Hepatocyte (in vitro differentiated cells): ENCODE measurements at regions not wholly inside any gene's neighbourhood (a gene's known extent, or its start where the extent isn't known, plus 50 kb on each side); places are given as distances from the start of the nearest gene placed in this dataset.

Experiments
- DNase-seq: peaks from one replicate; pipeline ENCODE4 v3.0.0-alpha.2; 2016; ENCODE audit warnings: low spot score
- H2AFZ ChIP-seq: fragments of 200-600 bp; sonication (generic); 2 replicates; pipeline ENCODE4 v1.6.0; 2016; ENCODE audit warnings: antibody characterized with exemption, mild to moderate bottlenecking
- H3K27ac ChIP-seq: fragments of 200-600 bp; sonication (generic); 2 replicates; pipeline ENCODE4 v1.5.1; 2016; ENCODE audit warnings: mild to moderate bottlenecking
- H3K27me3 ChIP-seq: fragments of 200-600 bp; sonication (generic); 2 replicates; pipeline ENCODE4 v1.6.1; 2016
- H3K36me3 ChIP-seq: fragments of 200-600 bp; sonication (generic); replicated peaks from 2 replicates; pipeline ENCODE4 v1.5.1; 2016; ENCODE audit warnings: low read depth; ENCODE audit not compliant: insufficient read depth
- H3K4me1 ChIP-seq: fragments of 200-600 bp; sonication (generic); 2 replicates; pipeline ENCODE4 v1.5.1; 2016; ENCODE audit warnings: mild to moderate bottlenecking, moderate library complexity; ENCODE audit not compliant: insufficient read depth
- H3K4me2 ChIP-seq: fragments of 200-600 bp; sonication (generic); 2 replicates; pipeline ENCODE4 v1.6.0; 2016
- H3K4me3 ChIP-seq: fragments of 200-600 bp; sonication (generic); 2 replicates; pipeline ENCODE4 v1.5.1; 2016; ENCODE audit warnings: mild to moderate bottlenecking
- H3K79me2 ChIP-seq: fragments of 200-600 bp; sonication (generic); 2 replicates; pipeline ENCODE4 v1.6.0; 2017; ENCODE audit warnings: mild to moderate bottlenecking
- H3K9me2 ChIP-seq: fragments of 200-600 bp; sonication (generic); replicated peaks from 2 replicates; pipeline ENCODE4 v1.6.0; 2017; ENCODE audit warnings: mild to moderate bottlenecking; ENCODE audit not compliant: insufficient read depth
- H3K9me3 ChIP-seq: fragments of 200-600 bp; sonication (generic); 2 replicates; pipeline ENCODE4 v1.5.1; 2016; ENCODE audit warnings: low read depth, mild to moderate bottlenecking
- H4K20me1 ChIP-seq: fragments of 200-600 bp; sonication (generic); 2 replicates; pipeline ENCODE4 v1.6.0; 2016; ENCODE audit warnings: mild to moderate bottlenecking; ENCODE audit not compliant: insufficient read depth, poor library complexity, severe bottlenecking
- EZH2 ChIP-seq: fragments of 200-600 bp; sonication (generic); IDR thresholded peaks from 2 replicates; pipeline ENCODE4 v1.6.1; 2016; ENCODE audit warnings: antibody characterized with exemption, mild to moderate bottlenecking, borderline replicate concordance
- EZH2phosphoT487 ChIP-seq: fragments of 200-600 bp; sonication (generic); IDR thresholded peaks from one replicate; pipeline ENCODE4 v1.6.1; 2018; ENCODE audit warnings: antibody characterized with exemption, mild to moderate bottlenecking, low read depth, moderate library complexity; ENCODE audit not compliant: unreplicated experiment, severe bottlenecking
- WGBS: methylation state at CpG from one replicate; pipeline ENCODE4 v1.1.6; 2016; ENCODE audit warnings: low lambda C conversion rate; ENCODE audit errors: missing lambda C conversion rate; 5-methylcytosine and 5-hydroxymethylcytosine counted together
- TF ChIP-seq, protein P1 (sequence below): fragments of 200-600 bp; sonication (generic); IDR thresholded peaks from 2 replicates; pipeline ENCODE4 v1.5.1; 2016; ENCODE audit warnings: antibody characterized with exemption, mild to moderate bottlenecking; ENCODE audit not compliant: poor library complexity

DNA sequence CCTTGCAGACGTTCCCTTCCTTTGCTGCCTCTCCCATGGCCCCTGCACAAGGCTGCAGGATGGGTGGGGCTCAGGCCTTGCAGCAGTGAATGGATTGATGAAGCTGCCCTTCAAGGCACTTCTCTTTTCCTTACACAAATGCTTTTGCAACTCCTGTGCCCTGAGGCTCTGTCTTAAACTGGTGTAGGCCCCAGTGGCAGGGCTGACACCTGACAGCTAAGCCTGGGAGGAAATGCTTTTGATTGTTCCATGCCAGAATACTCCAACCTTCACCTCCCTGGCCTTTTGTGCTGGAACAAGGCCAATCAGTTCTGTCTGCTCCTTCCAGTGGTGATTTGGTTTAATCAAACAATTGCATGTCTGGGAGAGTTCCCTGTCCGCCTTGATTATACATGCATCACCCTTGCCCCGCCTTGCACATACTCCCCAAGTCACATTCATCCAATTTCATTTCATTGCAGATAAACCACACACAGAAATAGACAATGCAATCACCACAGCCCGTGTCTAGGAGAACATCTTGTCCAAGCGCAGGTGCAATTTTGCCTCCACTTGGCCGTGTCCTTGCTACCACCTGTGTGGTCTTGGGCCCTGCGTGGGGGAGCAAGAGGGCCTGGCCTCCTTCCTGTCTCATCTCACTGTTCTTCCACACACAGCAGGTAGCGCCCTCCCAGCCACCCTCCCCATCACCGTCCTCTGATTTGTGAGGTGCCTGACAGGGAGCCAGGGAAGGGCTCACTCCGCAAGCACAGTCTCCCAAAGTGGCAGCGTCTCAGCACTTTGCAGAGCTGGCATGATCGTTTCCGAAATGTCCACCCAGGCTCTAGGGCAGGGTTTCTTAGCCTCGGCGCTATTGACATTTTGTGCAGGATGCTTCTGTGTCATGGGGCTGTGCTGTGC is 120.4 kb downstream of the CDH26 start:
- Histone ChIP-seq H3K36me3 (no peaks in the 10 kb centered on the region), H3K4me3 (no peak overlapping the region), H3K79me2 (no peaks in the 10 kb centered on the region), H3K4me1 (no peaks in the 10 kb centered on the region), H3K4me2 (no peak overlapping the region), H3K9me2 (no peaks in the 10 kb centered on the region), H3K27ac (no peak overlapping the region), H2AFZ (no peak overlapping the region), H4K20me1 (no peaks in the 10 kb centered on the region), H3K27me3 (no peaks in the 10 kb centered on the region), H3K9me3 (no peaks in the 10 kb centered on the region)
- 81% methylated on average over 15 of the region's 15 CpGs for WGBS
- DNase-seq, result no peak
- TF ChIP-seq EZH2, result no peak
- TF ChIP-seq, protein P1, sequence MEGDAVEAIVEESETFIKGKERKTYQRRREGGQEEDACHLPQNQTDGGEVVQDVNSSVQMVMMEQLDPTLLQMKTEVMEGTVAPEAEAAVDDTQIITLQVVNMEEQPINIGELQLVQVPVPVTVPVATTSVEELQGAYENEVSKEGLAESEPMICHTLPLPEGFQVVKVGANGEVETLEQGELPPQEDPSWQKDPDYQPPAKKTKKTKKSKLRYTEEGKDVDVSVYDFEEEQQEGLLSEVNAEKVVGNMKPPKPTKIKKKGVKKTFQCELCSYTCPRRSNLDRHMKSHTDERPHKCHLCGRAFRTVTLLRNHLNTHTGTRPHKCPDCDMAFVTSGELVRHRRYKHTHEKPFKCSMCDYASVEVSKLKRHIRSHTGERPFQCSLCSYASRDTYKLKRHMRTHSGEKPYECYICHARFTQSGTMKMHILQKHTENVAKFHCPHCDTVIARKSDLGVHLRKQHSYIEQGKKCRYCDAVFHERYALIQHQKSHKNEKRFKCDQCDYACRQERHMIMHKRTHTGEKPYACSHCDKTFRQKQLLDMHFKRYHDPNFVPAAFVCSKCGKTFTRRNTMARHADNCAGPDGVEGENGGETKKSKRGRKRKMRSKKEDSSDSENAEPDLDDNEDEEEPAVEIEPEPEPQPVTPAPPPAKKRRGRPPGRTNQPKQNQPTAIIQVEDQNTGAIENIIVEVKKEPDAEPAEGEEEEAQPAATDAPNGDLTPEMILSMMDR, result no peak
- no peak for TF ChIP-seq EZH2phosphoT487

DNA sequence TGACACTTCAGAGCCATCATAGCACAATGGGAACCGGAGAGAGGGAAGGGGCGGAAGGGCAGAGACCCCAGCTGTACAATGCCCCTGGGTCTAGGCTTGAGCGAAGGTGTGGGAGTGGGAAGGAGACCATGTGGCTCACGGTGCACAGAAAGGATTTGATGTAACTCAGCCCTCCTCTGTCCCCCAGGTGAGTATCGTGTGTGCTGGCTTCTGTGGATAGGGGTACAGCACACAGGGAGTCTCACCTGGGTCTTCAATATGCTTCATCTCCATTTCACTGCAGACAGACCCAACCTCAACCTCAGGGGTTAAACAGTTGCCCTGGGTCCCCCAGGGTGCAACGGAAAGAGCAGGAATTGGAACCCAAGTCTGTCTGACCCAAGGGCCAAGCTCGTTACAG is 122.2 kb downstream of the CDH26 start:
- TF ChIP-seq EZH2, result no peak
- TF ChIP-seq, protein P1, result no peak
- TF ChIP-seq EZH2phosphoT487, result no peak
- H3K9me3 ChIP-seq, result no peaks in the 10 kb centered on the region

DNA sequence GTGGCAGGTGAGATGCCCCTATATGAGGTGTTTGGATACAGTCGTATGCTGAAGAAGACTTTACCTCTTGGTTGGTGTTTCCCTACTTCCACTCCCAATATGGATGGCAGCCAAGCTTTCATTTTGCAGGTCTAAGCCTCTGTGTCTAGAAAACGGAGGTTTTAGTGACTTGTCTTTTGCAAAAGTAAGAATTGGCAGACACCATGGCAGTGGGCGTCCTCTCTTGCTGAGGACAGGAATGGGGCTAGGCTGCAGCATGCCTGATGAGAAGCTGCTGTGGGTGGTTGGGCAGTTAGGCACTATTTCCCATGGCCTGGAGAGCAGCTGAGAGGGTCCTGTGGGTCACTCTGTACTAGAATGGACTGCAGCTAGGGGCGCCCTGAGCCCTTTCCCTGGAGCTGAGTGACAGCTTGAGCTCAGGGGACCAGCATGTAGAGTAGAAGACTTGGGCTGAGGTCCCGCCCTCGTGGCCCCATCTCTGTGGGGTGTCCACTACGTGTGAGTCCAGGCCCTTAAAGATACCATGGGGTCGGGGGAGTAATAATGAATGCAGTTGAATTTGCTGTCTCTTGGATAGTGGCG is 127.4 kb downstream of the CDH26 start:
- TF ChIP-seq EZH2 (no peak), EZH2phosphoT487 (no peak)
- TF ChIP-seq, protein P1, result no peak
- Histone ChIP-seq H3K79me2 (no peaks in the 10 kb centered on the region), H3K36me3 (no peaks in the 10 kb centered on the region), H3K27ac (no peak overlapping the region), H2AFZ (no peak overlapping the region), H3K4me3 (no peak overlapping the region), H3K9me2 (no peaks in the 10 kb centered on the region), H3K4me1 (no peaks in the 10 kb centered on the region), H3K9me3 (no peaks in the 10 kb centered on the region), H3K4me2 (no peak overlapping the region), H3K27me3 (peaks cover 7% of the 10 kb centered on the region), H4K20me1 (no peaks in the 10 kb centered on the region)
- 74% methylated on average over 9 of the region's 9 CpGs for WGBS
- no peak for DNase-seq

More for the DNA sequence above, 122.2 kb downstream of the CDH26 start:
- H3K4me3 ChIP-seq, result no peak overlapping the region
- H3K27me3 ChIP-seq, result peaks cover 7% of the 10 kb centered on the region
- no peak for DNase-seq
- no peak overlapping the region for H2AFZ ChIP-seq
- H4K20me1 ChIP-seq, result no peaks in the 10 kb centered on the region
- H3K9me2 ChIP-seq, result no peaks in the 10 kb centered on the region
- no peak overlapping the region for H3K27ac ChIP-seq
- 65% methylated on average over 7 of the region's 7 CpGs for WGBS
- H3K4me2 ChIP-seq, result no peak overlapping the region
- no peaks in the 10 kb centered on the region for H3K36me3 ChIP-seq
- no peaks in the 10 kb centered on the region for H3K79me2 ChIP-seq
- H3K4me1 ChIP-seq, result no peaks in the 10 kb centered on the region
